ENCODE measurements at regions not wholly inside any gene's neighbourhood (a gene's known extent, or its start where the extent isn't known, plus 50 kb on each side); places are given as distances from the start of the nearest gene placed in this dataset.

DNA sequence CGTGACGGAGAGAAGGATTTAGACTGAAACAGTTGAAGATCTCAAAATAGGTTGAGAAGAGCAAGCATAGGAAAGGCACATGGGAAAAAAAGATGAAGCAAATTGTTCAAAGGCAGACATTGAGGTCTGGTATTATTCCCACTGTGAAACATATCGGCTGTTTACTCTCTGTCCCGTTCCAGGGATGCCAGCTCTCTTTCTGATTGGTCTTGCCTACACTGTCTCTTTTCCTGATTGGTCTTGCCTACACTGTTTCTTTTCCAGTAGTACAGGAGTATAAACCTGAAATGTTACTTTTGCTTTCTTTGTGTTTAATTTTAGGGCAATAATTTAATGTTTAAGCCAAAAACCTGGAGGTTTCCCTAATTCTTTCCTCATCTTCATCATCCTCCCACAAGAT, 226.5 kb upstream of the MCHR2 start:
- TF ChIP-seq, protein P1, sequence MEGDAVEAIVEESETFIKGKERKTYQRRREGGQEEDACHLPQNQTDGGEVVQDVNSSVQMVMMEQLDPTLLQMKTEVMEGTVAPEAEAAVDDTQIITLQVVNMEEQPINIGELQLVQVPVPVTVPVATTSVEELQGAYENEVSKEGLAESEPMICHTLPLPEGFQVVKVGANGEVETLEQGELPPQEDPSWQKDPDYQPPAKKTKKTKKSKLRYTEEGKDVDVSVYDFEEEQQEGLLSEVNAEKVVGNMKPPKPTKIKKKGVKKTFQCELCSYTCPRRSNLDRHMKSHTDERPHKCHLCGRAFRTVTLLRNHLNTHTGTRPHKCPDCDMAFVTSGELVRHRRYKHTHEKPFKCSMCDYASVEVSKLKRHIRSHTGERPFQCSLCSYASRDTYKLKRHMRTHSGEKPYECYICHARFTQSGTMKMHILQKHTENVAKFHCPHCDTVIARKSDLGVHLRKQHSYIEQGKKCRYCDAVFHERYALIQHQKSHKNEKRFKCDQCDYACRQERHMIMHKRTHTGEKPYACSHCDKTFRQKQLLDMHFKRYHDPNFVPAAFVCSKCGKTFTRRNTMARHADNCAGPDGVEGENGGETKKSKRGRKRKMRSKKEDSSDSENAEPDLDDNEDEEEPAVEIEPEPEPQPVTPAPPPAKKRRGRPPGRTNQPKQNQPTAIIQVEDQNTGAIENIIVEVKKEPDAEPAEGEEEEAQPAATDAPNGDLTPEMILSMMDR (IDR thresholded peaks at IDR 0.05; ENCODE audit: poor library complexity, severe bottlenecking): no peak
- no peak for TF ChIP-seq EZH2 (IDR thresholded peaks at IDR 0.05; ENCODE audit: borderline replicate concordance, insufficient read depth, low read length, poor library complexity, severe bottlenecking)
